GM12873 (cell line): ENCODE measurements at regions not wholly inside any gene's neighbourhood (a gene's known extent, or its start where the extent isn't known, plus 50 kb on each side); places are given as distances from the start of the nearest gene placed in this dataset.

Experiments
- TF ChIP-seq, protein P1 (sequence below): IDR thresholded peaks from 2 replicates; pipeline ENCODE4 v1.5.1; 2012; ENCODE audit warnings: low read depth, mild to moderate bottlenecking, moderate library complexity, low read length, control low read depth; ENCODE audit not compliant: insufficient read depth; ENCODE audit errors: missing control alignments

DNA sequence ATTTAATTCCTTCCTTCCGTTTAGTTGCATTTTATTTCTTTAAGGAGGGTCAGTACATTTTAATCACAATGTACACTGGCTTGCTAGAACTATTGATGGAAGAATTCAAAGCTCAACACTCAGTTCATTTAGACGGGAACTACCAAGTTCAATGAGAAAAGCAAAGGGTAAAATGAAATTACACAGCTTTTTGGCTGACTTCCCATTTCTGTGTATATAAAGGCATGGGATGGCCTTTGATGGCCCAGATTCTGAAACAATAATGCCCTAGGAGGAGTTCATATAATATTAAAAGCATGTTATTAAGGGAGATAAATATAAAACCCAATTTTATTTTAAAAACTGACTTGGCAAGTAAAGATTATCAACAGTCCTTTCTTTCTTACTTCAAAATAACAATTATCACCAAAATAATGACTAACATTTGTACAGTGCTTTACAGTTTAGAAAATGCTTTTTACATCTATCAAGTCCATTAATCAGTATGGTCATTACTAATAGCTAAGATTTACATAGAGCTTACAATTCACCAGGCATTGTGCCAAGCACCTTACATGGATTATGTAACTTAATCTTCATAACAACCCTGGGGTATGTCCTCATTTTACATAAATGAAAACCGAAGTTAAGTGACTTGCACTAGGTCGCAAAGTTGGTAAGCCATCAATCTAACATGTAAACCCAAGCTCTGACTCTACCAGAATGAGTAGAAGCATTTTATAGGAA, 402.4 kb downstream of the OMA1 start:
- TF ChIP-seq, protein P1, sequence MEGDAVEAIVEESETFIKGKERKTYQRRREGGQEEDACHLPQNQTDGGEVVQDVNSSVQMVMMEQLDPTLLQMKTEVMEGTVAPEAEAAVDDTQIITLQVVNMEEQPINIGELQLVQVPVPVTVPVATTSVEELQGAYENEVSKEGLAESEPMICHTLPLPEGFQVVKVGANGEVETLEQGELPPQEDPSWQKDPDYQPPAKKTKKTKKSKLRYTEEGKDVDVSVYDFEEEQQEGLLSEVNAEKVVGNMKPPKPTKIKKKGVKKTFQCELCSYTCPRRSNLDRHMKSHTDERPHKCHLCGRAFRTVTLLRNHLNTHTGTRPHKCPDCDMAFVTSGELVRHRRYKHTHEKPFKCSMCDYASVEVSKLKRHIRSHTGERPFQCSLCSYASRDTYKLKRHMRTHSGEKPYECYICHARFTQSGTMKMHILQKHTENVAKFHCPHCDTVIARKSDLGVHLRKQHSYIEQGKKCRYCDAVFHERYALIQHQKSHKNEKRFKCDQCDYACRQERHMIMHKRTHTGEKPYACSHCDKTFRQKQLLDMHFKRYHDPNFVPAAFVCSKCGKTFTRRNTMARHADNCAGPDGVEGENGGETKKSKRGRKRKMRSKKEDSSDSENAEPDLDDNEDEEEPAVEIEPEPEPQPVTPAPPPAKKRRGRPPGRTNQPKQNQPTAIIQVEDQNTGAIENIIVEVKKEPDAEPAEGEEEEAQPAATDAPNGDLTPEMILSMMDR = no peak

DNA sequence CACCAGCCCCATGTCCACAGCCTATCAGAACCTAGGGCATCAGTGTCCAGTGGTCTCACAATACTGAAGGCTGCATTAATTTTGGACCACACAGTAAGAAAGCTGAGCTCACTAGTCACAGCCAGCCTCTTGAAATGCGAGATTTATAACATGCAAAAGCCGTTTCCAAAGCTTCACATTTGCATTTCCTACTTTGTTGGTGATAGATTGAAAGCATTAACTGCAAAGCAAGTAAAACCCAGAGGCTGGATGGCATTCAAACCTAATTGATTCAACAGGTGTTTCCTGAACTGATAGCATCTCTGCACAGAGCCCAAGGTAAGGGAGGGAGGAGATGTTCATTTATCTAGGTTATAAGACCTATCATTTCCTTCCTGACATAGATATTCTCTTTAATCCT, 410.1 kb downstream of the OMA1 start:
- TF ChIP-seq, protein P1 = no peak

DNA sequence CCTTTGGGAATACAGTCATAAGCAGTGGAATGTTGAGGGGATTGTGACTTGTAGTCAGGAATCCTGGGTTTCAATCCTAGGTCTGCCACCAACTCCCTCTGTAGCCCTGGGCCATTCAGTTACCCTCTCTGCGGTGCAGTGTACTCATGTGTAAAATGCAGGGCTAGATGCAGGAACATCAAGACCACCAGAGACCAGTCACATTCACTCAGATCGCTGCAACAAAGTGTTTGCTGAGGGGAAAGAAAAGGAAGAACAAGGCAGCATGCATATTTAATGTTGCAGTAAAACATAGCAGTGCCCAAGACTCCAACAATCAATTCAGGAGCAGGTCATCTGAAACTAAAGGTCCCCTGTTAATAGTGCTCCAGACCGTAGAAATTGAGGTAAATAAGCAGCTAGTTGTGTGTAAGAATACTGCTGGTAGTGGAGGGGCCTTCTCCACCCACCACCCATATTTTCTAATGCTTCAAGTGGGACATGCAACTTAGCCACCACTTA, 410.7 kb downstream of the OMA1 start:
- TF ChIP-seq, protein P1 = no peak

DNA sequence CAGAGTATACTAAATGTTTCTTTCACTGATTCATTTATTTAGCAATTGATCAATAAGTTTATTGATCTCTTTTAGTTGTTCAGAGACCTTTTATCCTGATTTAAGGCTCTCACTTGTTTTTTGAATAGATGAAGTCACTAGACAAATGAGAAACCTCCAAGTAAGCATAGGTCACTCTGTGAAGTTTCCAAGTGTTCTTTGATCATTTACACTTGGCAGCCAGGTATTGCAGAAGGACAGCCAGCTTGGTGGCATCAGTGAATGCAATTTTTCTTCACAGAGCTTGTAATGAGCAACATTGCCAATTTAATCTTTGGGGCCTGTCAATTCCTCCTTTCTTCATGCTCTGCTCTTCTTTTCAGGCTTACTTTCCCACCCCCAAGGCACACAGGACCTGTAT, 413.0 kb downstream of the OMA1 start:
- TF ChIP-seq, protein P1 = no peak

DNA sequence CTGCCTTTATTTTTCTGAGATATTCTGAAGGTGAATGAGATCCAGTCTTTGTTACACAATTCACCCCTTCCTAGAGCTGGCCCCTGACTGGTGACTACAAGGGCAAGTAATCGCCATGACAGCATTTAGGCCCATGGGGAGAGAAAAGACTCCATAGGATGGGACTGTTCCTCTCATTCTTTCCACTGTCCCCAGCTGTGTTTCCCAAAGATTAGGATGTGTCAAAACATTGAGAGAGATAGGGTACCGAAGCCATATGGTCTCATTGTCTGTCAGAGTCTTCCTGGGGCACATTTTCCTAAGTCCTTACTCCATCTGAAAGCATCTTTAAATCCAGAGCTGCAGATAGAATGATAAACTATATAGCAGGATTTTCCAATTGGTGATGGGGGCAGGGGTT, 423.5 kb downstream of the OMA1 start:
- TF ChIP-seq, protein P1 = no peak

DNA sequence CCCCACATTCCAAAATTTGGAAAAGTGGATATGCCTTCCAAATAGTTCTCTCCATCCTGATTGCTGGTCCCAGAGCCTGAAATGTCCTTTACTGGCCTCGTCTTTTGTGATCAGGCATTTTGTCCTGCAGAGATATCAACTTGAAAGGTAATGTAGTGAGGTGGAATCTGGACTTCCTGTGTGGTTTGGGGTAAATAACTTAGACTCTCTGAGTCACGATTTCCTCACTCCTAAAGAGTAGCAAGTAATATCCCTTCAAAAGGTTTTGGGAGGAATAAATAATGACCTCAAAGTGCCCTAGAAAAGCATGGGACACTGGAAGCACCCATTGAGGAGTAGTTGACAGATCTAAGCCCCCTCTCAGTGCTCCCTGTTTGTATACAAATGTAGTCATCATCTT, 426.6 kb downstream of the OMA1 start:
- TF ChIP-seq, protein P1 = no peak

DNA sequence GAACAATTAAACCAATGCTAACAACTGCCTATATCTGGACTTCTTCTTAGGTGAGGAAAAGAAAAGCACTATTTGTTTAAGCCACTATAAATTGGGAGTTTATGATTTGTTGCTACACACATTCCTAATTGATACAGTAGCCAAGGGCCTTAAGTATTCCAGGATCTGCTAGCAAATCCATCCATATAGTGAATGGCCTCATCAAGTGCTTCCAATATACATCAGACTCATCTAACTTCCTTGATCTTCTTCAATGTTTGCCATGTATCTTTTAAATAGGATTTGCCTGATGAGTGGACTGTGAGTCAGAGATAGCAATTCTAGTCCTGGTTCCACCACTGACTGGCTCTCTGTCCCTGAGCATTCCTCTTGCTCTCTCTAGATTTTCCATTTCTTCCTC, 430.2 kb downstream of the OMA1 start:
- TF ChIP-seq, protein P1 = no peak
